GM10266 (cell line): ENCODE measurements at regions not wholly inside any gene's neighbourhood (a gene's known extent, or its start where the extent isn't known, plus 50 kb on each side); places are given as distances from the start of the nearest gene placed in this dataset.

Experiments used
- DNase-seq: peaks from one replicate; pipeline ENCODE4 v3.0.0; 2012; ENCODE audit errors: extremely low spot score
- CTCF ChIP-seq: IDR thresholded peaks from 2 replicates; pipeline ENCODE4 v1.5.1; 2012; ENCODE audit warnings: mild to moderate bottlenecking, low read depth; ENCODE audit not compliant: control insufficient read depth, insufficient read depth; ENCODE audit errors: missing control alignments

GRCh38 chrX:97666890-97667289, 783.2 kb downstream of the RPA4 start:
- TF ChIP-seq CTCF = no peak
- DNase-seq = no peak

GRCh38 chrX:97668126-97668525, 784.4 kb downstream of the RPA4 start:
- no peak for TF ChIP-seq CTCF
- DNase-seq = no peak

GRCh38 chrX:97672138-97672537, 788.4 kb downstream of the RPA4 start:
- no peak for DNase-seq
- no peak for TF ChIP-seq CTCF

- no peak for DNase-seq
- no peak for TF ChIP-seq CTCF
These were observed 788.9 kb downstream of the RPA4 start for GRCh38 chrX:97672608-97673007.

GRCh38 chrX:97673135-97673534, 789.4 kb downstream of the RPA4 start:
- TF ChIP-seq CTCF = no peak
- DNase-seq = no peak

- no peak for DNase-seq
- no peak for TF ChIP-seq CTCF
These were observed 799.5 kb downstream of the RPA4 start for GRCh38 chrX:97682991-97683840.

- DNase-seq = peak; percentile 10
- peak; percentile 52 for TF ChIP-seq CTCF
These were observed 802.0 kb downstream of the RPA4 start for GRCh38 chrX:97685753-97686152.
